ENCODE measurements at regions not wholly inside any gene's neighbourhood (a gene's known extent, or its start where the extent isn't known, plus 50 kb on each side); places are given as distances from the start of the nearest gene placed in this dataset.

DNA sequence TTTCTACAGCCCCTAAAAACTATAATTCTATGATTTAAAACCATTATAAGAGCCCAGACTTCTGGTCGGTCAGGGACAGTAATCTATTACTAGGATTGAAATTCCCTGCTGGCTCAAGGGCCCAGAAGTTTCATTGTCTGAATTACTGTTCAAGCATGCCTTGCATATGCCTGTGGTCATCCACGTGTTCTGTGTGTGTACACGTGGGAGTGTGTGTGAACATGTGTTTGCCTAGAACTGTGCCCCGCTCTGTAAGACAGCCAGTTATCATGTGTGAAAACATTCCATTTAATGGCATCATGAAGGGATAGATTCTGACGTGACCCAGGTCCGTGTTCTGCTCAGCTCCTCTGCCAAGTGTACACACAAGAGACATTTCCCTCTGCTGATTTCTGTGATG, 189.3 kb upstream of the NECTIN1 start:
- no peak for TF ChIP-seq ZBED1 (IDR thresholded peaks at IDR 0.05)
- no peak for TF ChIP-seq JUN (IDR thresholded peaks at IDR 0.05; ENCODE audit: borderline replicate concordance, low read depth, low read length)
- TF ChIP-seq JUN (CRISPR knock-in tag; IDR thresholded peaks at IDR 0.05; ENCODE audit: borderline replicate concordance), result no peak
- TF ChIP-seq CTCF (IDR thresholded peaks at IDR 0.05 in 2 of 3, conservative IDR thresholded peaks at IDR 0.05 in 1 of 3; ENCODE audit: insufficient read depth in 2 of 3, low read depth in 1 of 3, low read length in 3 of 3), result no peak
- TF ChIP-seq HBP1 (CRISPR knock-in tag; IDR thresholded peaks at IDR 0.05), result no peak
- no peak for TF ChIP-seq FOS (IDR thresholded peaks at IDR 0.05; ENCODE audit: extremely low read depth, insufficient read length)
- TF ChIP-seq EZH2 (IDR thresholded peaks at IDR 0.05; ENCODE audit: borderline replicate concordance, low read depth, low read length), result no peak
- TF ChIP-seq TCF7 (IDR thresholded peaks at IDR 0.05; ENCODE audit: borderline replicate concordance), result no peak
- TF ChIP-seq RAD21 (CRISPR knock-in tag; conservative IDR thresholded peaks at IDR 0.05 in 1 of 2, IDR thresholded peaks at IDR 0.05 in 1 of 2), result no peak
- TF ChIP-seq, protein P1, sequence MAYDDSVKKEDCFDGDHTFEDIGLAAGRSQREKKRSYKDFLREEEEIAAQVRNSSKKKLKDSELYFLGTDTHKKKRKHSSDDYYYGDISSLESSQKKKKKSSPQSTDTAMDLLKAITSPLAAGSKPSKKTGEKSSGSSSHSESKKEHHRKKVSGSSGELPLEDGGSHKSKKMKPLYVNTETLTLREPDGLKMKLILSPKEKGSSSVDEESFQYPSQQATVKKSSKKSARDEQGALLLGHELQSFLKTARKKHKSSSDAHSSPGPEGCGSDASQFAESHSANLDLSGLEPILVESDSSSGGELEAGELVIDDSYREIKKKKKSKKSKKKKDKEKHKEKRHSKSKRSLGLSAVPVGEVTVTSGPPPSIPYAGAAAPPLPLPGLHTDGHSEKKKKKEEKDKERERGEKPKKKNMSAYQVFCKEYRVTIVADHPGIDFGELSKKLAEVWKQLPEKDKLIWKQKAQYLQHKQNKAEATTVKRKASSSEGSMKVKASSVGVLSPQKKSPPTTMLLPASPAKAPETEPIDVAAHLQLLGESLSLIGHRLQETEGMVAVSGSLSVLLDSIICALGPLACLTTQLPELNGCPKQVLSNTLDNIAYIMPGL (CRISPR knock-in tag; IDR thresholded peaks at IDR 0.05), result no peak
- TF ChIP-seq POLR2A (conservative IDR thresholded peaks at IDR 0.05), result no peak
- TF ChIP-seq ZNF583 (CRISPR knock-in tag; IDR thresholded peaks at IDR 0.05), result no peak

Measured in K562 (cell line).